HG02588 (cell line): ENCODE measurements at regions not wholly inside any gene's neighbourhood (a gene's known extent, or its start where the extent isn't known, plus 50 kb on each side); places are given as distances from the start of the nearest gene placed in this dataset.

ENCODE experiments used
- ATAC-seq: cut with Tn5 transposase; IDR thresholded peaks from one replicate; pipeline ENCODE4 v1.9.1; 2021; ENCODE audit warnings: mild to moderate bottlenecking, moderate library complexity; ENCODE audit not compliant: unreplicated experiment

DNA sequence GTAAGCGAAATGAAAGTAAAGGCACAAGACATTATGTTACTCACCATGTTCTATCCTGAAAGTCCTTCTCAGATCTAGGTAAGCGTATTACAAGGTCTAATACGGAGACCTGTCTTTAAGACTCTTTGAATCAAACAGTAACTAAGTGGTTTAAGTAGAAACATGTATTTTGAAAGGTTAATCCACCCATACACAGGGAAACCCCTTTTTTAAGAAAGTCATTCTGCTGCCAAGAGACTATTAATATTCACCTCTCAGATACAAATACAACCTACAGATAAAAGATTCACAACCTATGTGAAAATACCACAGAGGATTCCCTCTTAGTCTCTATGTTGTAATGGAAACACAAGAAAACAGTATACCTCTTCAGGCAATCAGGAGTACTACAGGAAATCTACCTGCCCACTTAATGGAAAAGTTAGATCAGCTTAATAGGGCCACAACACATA is 63.2 kb upstream of the TNIP3 start:
- peak; percentile 82 for ATAC-seq

DNA sequence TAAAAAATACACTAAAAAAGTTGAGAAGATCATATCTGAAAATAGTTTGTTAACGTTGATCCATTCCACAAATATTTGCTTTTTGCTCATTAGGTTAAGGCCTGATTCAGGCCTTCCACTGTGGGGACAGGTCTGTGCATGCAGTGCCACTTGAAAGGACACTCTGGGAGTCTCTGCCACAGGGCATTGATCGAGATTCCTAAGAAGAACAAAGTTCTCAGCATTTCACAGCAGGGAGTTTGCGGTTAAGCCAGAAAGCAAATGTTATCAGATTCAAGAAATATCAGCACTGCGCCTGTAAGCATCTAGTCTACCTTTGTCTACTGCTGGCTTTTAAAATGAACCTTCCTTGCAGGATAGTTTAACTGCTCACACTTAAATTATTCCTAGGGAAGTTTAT is 62.2 kb upstream of the TNIP3 start:
- ATAC-seq: no peak

DNA sequence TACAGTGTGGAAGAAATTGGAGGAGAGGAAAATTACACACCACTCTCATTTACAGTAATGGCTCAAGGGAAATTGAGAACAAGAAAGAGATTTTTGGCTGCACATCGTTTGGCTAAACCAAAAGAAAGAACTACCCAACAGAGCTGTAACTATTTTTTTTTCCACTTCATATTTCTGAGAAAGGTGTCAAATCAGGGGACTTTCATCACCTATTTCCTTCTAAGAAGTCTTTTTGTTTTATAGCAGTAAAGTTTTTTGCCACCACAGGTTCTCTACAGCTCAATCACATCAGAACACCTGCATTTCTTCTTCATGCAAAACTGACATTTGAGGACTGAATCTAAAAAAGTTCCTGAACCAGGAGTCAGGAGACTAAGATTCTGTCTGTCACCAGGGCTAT is 57.5 kb upstream of the TNIP3 start:
- no peak for ATAC-seq

DNA sequence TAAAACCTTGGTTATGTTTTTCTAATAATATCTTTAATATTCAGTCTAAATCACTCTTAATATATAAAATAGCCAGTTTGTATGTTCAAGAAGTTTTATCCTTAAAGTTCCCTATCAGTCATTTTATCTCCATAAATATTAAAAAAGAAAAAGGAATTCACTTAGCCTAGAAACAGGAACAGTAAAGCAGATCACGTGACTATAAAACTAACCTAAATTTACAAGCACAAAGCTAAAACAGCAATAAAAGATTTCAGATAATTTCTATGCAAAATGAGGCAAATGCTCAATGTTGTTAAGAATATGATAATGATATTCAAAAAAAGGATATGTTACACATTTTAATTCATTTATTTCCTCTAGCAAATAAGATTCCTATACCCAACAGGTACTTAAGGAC is 57.1 kb upstream of the TNIP3 start:
- ATAC-seq: no peak

DNA sequence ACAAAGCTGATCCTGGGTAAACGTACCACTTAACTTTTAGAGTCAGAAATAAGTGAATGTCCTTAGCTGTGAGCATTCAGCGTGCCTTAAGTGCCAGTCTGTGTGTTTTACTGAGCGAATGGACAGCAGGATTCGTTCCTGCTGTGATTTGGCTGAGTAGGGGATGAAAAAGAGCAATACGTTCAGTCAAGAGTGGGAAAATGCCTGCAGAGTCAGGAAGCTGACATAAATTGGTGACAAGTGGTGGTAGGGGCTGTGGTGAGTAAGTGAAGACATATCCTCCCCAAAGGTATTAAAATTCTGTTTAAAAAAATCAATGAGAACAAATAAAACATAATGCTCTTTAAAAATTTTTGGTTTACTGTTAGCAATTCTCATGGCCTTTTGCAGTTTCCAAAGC is 56.6 kb upstream of the TNIP3 start:
- ATAC-seq: no peak

DNA sequence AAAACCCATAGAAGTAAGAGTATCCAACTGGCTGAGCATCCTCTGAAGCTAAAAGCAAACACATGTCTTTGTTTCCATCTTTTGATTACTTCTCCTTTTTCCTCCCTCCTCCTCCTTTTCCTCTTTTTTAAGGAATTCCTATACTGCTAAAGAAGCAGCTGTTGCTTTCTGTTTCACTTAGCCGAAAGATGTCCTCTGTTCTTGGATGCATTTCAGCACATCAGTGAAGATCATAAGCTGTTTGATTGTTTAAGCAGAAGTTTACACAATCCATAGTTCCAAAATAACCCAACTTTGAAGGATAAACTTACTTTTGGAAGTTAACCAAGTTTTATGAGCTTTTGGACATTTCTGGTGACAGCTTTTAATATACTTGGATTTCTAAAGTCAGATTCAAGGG is 55.1 kb upstream of the TNIP3 start:
- no peak for ATAC-seq

DNA sequence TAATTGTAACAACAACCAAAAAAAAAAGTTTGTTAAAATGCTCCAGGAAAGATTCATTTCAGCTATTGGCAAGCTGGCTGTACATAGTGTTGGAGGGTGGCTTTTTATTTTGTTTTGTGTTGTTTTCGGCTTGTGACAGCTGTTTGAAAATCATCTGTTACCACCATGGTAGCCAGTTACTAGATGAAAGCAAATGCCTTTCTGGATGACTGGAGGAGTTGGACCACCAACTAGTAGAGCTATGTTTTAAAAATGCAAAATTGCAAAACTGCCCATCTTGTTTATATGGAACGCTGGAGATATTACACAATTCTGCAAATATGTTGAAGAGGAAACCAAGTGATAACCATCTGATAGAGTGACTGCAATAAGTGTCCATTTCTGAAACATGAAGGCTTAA is 53.2 kb upstream of the TNIP3 start:
- no peak for ATAC-seq

DNA sequence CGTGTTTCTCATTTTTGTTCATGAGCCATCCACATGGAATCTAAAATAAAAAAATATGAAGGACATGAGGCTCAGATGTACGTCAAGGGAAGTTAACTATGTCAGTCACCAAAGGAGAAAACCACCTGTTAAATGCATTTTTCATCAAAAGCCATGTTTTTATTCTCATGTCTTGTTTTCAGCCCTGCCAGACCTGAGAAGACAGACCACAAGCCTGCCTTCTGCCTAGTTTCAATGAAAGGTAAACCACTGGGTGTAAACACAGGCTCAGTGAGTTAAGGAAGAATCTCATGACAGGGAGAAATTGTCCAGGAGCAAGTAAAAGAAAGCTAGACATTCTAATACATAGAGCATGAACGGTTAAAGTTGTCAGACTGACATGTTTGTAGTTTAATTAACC is 52.3 kb upstream of the TNIP3 start:
- ATAC-seq: no peak

DNA sequence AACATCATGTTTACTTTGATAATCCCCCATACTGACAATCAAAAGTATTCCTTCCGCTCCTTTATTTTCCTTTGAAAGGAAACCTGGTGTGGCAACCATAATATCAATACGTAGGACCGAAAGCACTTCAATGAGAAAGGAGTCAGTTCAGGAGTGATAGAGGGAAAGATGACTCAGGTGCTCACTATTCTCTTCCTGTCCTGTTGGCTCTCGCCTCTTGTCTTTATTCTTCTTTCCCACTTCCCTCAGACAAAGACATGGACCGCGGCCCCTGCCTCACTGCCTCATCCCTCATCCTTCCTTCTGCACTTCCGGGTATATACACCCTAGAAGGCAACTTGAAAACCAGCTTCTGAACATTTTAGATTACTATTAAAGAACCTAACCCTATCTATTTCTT is 49.8 kb upstream of the TNIP3 start:
- no peak for ATAC-seq
